HG02759 (cell line): ENCODE measurements at regions not wholly inside any gene's neighbourhood (a gene's known extent, or its start where the extent isn't known, plus 50 kb on each side); places are given as distances from the start of the nearest gene placed in this dataset.

Source experiments
- ATAC-seq: cut with Tn5 transposase; IDR thresholded peaks from one replicate; pipeline ENCODE4 v1.9.1; 2021; ENCODE audit warnings: mild to moderate bottlenecking, moderate library complexity; ENCODE audit not compliant: unreplicated experiment

DNA sequence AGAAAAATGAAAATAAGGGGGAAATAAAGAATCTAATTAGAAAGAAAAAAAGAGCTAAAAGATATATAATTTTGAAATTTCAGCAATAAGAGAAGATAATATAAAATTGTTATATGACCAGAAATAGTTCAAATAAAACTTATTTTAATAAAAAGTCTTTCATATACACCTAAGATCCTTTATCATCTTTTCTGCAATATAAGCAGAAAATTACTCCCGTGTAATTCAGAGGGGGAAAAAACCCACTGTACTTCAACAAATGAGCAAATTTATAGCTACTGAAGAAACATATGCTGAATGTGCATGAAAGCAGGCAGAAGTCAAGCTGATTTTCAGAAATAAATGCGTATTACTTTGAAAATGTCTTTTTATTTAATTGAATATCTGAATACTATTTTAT lies 771.3 kb downstream of the FAT4 start:
- ATAC-seq: no peak

- ATAC-seq: no peak
Observed at GRCh38 chr4:126087101-126087500, 772.3 kb downstream of the FAT4 start.

DNA sequence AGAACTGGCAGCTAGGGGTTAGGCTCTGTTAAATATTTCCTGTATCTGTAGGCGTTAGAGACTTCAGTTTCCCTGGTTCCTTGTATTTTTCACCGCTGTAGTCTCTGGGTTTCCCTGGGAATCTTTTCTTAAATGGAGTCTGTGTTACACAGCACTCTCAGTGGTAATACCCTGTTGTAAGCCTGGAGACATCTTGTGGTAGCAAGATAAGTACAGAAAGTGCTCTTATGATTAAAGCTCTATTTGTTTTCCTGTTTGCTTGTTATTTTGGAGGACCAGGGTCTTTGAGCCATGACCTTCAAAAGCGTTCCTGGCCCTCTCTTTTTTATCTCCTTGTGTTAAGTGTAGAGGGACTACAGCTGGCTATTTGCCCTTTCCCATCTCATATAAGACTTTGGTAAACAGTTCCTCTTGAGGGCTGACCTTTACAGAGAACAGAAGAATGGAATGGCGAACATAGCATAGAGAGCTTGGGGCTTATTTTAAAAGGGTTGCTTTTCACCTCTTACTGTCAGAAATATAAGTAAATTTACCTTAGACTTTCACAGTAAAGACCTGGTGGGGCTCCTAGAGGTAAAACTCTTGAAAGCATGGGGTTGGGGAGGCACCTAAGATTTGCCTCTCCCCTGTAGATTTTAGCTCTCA lies 782.5 kb downstream of the FAT4 start:
- no peak for ATAC-seq

DNA sequence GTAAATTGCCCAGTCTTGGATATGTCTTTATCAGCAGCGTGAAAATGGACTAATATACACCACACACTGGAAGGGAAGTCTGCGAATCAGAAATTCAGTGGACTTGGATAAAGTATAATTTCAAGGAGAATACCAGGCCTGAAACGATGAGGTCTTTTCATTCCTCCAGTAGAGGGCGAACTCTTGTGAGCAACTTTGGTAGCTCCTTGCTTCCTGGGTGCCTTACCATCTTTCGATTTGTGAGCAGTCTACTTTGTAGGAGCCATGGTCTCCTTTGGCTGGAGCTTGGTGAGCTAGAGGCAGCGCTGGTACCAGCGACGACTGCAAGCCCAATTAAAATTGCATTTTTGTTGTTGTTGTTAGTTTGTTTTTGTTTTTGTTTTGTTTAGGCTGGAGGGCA lies 791.9 kb downstream of the FAT4 start:
- no peak for ATAC-seq

DNA sequence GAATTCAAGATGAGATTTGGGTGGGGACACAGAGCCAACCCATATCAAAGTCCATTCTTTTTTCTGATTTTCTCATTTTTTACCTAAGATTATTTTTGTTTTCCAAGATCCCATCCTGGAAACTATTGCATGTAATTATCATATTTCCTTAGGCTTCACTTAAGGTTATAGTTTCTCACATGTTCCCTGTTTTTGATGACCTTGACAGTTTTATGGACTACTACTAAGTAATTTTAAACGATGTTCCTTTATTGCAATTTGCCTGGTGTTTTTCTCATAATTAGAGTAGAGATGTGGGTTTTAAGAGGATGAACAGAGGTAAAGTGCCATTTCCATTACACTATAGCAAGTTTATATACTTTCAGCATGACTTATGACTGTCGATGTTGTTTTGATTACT lies 795.1 kb downstream of the FAT4 start:
- ATAC-seq: no peak

- ATAC-seq: no peak
Observed at GRCh38 chr4:126113058-126113457, 798.3 kb downstream of the FAT4 start.

DNA sequence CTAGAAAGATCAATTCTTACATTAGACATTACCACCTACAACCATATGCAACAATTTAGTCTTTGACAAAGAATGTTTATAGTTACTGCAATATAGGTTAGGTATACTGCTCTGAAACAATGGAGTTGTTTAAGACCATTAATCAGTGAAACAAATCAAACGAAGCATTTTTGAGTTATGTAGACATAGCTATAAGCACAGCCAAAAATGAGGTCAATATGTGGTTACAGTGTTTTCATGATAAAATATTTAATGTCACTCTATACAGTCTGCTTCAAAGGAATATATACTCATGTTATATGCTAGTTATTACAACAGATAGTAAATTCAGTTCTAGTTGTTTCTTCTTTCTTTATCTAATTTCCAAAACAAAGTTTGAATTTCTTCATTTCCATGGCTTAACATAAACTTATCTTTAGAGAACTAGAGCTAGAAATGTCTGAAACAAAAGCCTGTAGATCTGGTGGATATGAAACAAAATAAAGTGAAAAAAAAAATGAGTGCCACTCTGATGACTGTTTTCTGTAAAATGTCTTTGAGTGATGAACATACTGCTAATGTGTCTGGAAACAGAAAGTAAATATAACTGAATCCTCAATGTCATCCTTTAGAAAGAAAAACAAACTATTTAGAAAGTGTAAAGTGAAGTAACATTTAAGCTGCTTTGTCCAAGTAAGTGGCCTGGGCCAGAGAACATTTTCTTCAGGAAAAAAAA lies 809.0 kb downstream of the FAT4 start:
- ATAC-seq: no peak

- ATAC-seq: no peak
Observed at GRCh38 chr4:126124818-126125217, 810.1 kb downstream of the FAT4 start.

GRCh38 chr4:126130215-126130614 lies 815.5 kb downstream of the FAT4 start:
- no peak for ATAC-seq

DNA sequence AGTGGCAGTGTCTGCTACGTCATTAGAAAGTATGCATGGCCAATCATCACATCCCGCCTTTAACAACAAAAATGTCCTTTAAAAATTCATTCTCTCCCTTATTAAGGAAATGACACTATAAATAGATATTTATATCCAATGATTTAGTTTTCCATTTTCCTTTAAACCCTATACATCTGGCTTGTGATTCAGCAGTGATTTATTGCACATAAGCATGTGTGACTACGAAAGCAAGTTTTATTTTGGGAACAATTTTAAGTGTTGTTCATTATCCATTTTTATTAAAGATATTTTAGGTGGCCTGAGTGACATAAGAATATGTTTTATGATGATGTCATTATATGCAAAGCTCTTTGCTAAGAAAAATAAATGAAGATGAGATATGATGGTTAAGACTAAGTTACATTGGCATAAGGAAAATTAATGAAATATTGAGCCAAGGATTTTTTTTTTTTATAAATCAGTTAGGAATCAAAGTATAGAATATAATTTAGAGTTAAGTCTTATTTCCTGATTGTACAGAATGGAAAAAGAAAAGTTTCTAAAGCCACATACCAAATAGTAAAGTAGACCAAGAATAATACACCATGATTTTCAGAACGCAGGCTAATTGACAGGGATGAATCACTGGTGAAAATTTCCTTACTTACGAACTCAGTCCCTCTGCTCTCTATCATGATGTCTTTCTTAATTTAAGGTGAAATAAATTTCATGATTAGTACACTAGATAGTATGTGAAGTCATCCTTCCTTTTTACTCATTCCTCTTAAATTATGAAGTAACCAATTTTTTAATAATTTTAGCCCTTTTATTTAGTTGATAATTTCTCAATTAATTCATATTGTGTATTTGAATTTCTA lies 822.4 kb downstream of the FAT4 start:
- ATAC-seq: no peak

- ATAC-seq: no peak
Observed at GRCh38 chr4:126137782-126138170, 823.0 kb downstream of the FAT4 start.

GRCh38 chr4:126144543-126145237 lies 829.9 kb downstream of the FAT4 start:
- ATAC-seq: no peak

GRCh38 chr4:126168484-126168883 lies 853.7 kb downstream of the FAT4 start:
- ATAC-seq: no peak

DNA sequence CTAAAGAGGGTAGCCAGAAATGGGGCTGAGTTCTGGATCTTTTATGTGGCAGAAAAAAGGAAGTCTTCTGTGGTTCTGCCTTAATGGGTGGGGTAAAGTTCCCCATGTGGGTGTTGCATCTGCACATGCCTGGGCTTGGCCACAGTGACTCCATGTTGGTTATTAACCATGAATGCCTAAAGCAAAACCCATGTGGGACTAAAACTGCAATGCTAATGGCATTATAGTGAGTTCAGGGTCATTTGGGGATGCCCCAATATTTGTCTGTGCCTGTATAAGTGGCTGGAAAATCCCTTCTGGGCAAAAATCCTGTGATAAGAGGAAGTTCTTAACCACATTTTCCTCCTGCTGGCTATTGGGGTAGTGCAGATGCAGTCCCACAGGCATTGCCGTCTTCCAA lies 857.4 kb downstream of the FAT4 start:
- peak; percentile 78 for ATAC-seq

- ATAC-seq: no peak
Observed at GRCh38 chr4:126174627-126175026, 859.9 kb downstream of the FAT4 start.

GRCh38 chr4:126180642-126181041 lies 865.9 kb downstream of the FAT4 start:
- no peak for ATAC-seq

DNA sequence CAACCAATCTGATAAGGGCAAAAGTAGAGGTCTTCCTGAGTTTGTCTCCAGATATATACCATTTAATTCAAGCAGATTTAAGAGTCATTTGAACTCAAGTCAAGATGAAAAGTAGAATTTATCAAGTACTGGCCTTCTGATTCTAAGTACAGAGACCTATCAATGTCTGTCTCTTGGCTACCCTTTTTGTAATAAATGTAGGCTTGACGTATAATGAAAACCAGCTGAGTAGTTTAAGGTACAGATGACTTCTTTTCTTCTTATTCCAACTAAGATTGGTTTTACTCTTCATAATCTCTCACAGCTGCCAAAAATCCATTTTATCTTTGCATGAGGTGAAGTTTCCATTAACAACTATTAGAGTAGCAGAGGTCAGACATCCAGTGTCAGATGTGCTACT lies 867.6 kb downstream of the FAT4 start:
- no peak for ATAC-seq

DNA sequence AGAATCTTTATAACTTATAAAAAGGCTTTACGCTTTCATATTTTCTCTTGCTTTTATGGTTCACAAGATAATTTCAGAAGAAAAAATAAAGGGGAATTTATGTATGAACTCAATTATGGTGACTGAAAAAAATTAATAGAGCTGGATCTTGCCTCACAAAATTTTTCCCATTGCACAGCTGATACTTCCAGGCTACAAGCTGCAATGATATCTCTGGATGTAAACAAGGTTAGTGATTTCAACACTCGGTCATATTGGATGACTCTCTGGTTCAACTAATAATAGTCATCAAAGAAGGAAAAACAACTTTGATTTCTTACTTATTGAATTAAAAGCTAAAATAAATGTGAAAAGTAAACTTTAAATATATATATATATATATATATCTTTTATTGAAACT lies 868.0 kb downstream of the FAT4 start:
- no peak for ATAC-seq

DNA sequence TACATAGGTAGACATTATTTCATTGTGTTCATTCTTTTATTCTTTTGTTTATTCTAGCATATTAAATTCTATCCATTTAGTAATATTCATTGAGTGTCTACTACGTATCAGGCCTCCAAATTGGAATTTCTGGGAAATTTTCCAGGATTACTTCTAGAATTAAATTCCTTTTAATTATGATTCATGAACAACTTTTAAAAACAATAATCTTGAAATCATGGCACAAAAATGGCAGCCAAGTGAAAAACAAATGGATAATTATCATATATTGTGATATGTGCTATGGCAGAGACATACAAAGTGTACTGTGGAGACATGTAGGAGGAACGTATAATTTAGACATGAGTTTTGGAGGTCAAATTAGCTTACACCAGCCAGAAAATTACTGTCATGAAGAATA lies 868.5 kb downstream of the FAT4 start:
- ATAC-seq: no peak

- ATAC-seq: no peak
Observed at GRCh38 chr4:126191536-126191935, 876.8 kb downstream of the FAT4 start.

DNA sequence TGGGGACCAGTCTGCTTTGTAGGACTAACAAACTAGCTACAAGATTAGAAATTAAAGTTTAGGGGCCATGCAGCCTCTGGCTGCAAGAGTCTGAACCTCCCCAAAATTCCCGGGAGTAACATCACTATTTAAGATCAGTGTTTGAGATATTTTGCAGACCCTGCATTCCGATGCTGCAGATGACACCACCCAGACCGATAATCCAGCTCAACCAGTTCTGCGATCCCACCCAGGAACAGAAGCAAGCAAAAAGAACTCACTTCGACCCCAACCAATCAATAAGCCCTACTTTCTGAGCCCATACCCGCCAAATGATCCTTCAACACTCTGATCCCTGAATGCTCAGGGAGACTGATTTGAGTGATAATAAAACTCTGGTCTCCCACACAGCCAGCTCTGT lies 877.8 kb downstream of the FAT4 start:
- ATAC-seq: no peak
